ENCODE measurements at regions not wholly inside any gene's neighbourhood (a gene's known extent, or its start where the extent isn't known, plus 50 kb on each side); places are given as distances from the start of the nearest gene placed in this dataset.

- Histone ChIP-seq H3K4me2 (replicated peaks; ENCODE audit: extremely low read depth, low read length, poor library complexity, severe bottlenecking) (peak overlapping the region; percentile 57), H3K9ac (ENCODE audit: insufficient read depth, low read length, poor library complexity, severe bottlenecking) (no peak overlapping the region), H3K27ac (ENCODE audit: low read depth in 1 of 2, low read length in 2 of 2) (no peak overlapping the region), H3K9me3 (replicated peaks in 1 of 2; ENCODE audit: control insufficient read depth in 1 of 2, insufficient read depth in 1 of 2, low read length in 2 of 2) (peaks cover 0 to 7% of the 10 kb centered on the region in 2 donors), H3K27me3 (ENCODE audit: control insufficient read depth in 2 of 2, insufficient read depth in 2 of 2, low read length in 2 of 2) (peaks cover 47 to 69% of the 10 kb centered on the region in 2 donors), H3K36me3 (replicated peaks in 1 of 2; ENCODE audit: control insufficient read depth in 1 of 2, insufficient read depth in 2 of 2, low read length in 2 of 2) (no peaks in the 10 kb centered on the region), H3K4me3 (replicated peaks in 1 of 3; ENCODE audit: low read depth in 2 of 3, low read length in 3 of 3) (no peak overlapping the region), H3K79me2 (ENCODE audit: insufficient read depth, low read length) (no peaks in the 10 kb centered on the region), H2AFZ (ENCODE audit: insufficient read depth, low read depth, low read length, poor library complexity, severe bottlenecking) (peak overlapping the region; percentile 35), H4K20me1 (ENCODE audit: insufficient read depth, low read length) (no peaks in the 10 kb centered on the region), H3K4me1 (ENCODE audit: control insufficient read depth in 1 of 2, insufficient read depth in 2 of 2, low read length in 2 of 2) (peaks cover 4 to 12% of the 10 kb centered on the region in 2 donors)
- peak overlapping the region in 1 of 7 donors; percentile 46 for H3K27ac Mint-ChIP-seq
- peaks cover 67 to 79% (median 68%) of the 10 kb centered on the region in 3 donors for H3K27me3 Mint-ChIP-seq (ENCODE audit: low read depth in 3 of 3)
- H3K36me3 Mint-ChIP-seq, result peaks cover 0 to 5% of the 10 kb centered on the region in 2 donors
- no peak for TF ChIP-seq CTCF (IDR thresholded peaks at IDR 0.05)
- no peak for DNase-seq
- 7% methylated on average over 15 of the region's 30 CpGs for WGBS (ENCODE audit: insufficient coverage)
- H3K4me3 Mint-ChIP-seq, result peak overlapping the region in 1 of 2 donors; percentile 82
- intact Hi-C loops (cut with micrococcal nuclease), result no loop called here
- peaks cover 13% of the 10 kb centered on the region for H3K4me1 Mint-ChIP-seq
- peaks cover 0 to 22% (median 3%) of the 10 kb centered on the region in 7 donors for H3K9me3 Mint-ChIP-seq
These were observed 156.0 kb upstream of the CADM1 start for GRCh38 chr11:115660030-115660805.

GRCh38 chr11:115659061-115659963, 155.1 kb upstream of the CADM1 start:
- 4% methylated on average over 56 of the region's 60 CpGs for WGBS (ENCODE audit: insufficient coverage)
- peaks cover 47 to 74% of the 10 kb centered on the region in 2 donors for H3K27me3 ChIP-seq (ENCODE audit: control insufficient read depth in 2 of 2, insufficient read depth in 2 of 2, low read length in 2 of 2)
- peaks cover 13% of the 10 kb centered on the region for H3K4me1 Mint-ChIP-seq
- no peak overlapping the region for H3K27ac Mint-ChIP-seq
- H3K9ac ChIP-seq (ENCODE audit: insufficient read depth, low read length, poor library complexity, severe bottlenecking), result peak overlapping the region; percentile 21
- peak overlapping the region; percentile 57 for H3K4me2 ChIP-seq (replicated peaks; ENCODE audit: extremely low read depth, low read length, poor library complexity, severe bottlenecking)
- H3K27me3 Mint-ChIP-seq (ENCODE audit: low read depth in 3 of 3), result peaks cover 71 to 83% (median 72%) of the 10 kb centered on the region in 3 donors
- DNase-seq, result no peak
- intact Hi-C loops (cut with micrococcal nuclease), result no loop called here
- H3K9me3 Mint-ChIP-seq, result peaks cover 0 to 19% (median 3%) of the 10 kb centered on the region in 7 donors
- no peaks in the 10 kb centered on the region for H4K20me1 ChIP-seq (ENCODE audit: insufficient read depth, low read length)
- peaks cover 0 to 5% of the 10 kb centered on the region in 2 donors for H3K36me3 Mint-ChIP-seq
- no peaks in the 10 kb centered on the region for H3K79me2 ChIP-seq (ENCODE audit: insufficient read depth, low read length)
- TF ChIP-seq CTCF (IDR thresholded peaks at IDR 0.05), result no peak
- H3K4me1 ChIP-seq (ENCODE audit: control insufficient read depth in 1 of 2, insufficient read depth in 2 of 2, low read length in 2 of 2), result peaks cover 4 to 12% of the 10 kb centered on the region in 2 donors
- no peaks in the 10 kb centered on the region for H3K36me3 ChIP-seq (replicated peaks in 1 of 2; ENCODE audit: control insufficient read depth in 1 of 2, insufficient read depth in 2 of 2, low read length in 2 of 2)
- peak overlapping the region in 1 of 3 experiments; percentile 53 for H3K4me3 ChIP-seq (replicated peaks in 1 of 3; ENCODE audit: low read depth in 2 of 3, low read length in 3 of 3)
- H3K27ac ChIP-seq (ENCODE audit: low read depth in 1 of 2, low read length in 2 of 2), result no peak overlapping the region
- H3K9me3 ChIP-seq (replicated peaks in 1 of 2; ENCODE audit: control insufficient read depth in 1 of 2, insufficient read depth in 1 of 2, low read length in 2 of 2), result peaks cover 0 to 7% of the 10 kb centered on the region in 2 donors
- H3K4me3 Mint-ChIP-seq, result peak overlapping the region in 1 of 2 donors; percentile 82
- H2AFZ ChIP-seq (ENCODE audit: insufficient read depth, low read depth, low read length, poor library complexity, severe bottlenecking), result peak overlapping the region; percentile 35

Data from CD14-positive monocyte (primary cell).